Nephron (organoid): ENCODE measurements at regions not wholly inside any gene's neighbourhood (a gene's known extent, or its start where the extent isn't known, plus 50 kb on each side); places are given as distances from the start of the nearest gene placed in this dataset.

ENCODE experiments used
- H3K27ac Mint-ChIP-seq, 3 experiments: 2 replicates each; pipeline ENCODE4 v1.8.0; 2020; ENCODE audit warnings: mixed read lengths in 3 of 3, mild to moderate bottlenecking in 2 of 3, moderate library complexity in 1 of 3
- H3K27me3 Mint-ChIP-seq: 2 replicates; pipeline ENCODE4 v1.8.0; 2021; ENCODE audit warnings: low read depth, mild to moderate bottlenecking, moderate library complexity, mixed read lengths
- H3K36me3 Mint-ChIP-seq: 2 replicates; pipeline ENCODE4 v1.8.0; 2020; ENCODE audit warnings: low read depth, mixed read lengths
- H3K4me1 Mint-ChIP-seq: 2 replicates; pipeline ENCODE4 v1.8.0; 2020; ENCODE audit warnings: mixed read lengths
- H3K4me3 Mint-ChIP-seq, 3 experiments: 2 replicates each; pipeline ENCODE4 v1.8.0; 2020; ENCODE audit warnings: mild to moderate bottlenecking in 3 of 3, mixed read lengths in 3 of 3, moderate library complexity in 2 of 3
- H3K9me3 Mint-ChIP-seq: 2 replicates; pipeline ENCODE4 v1.8.0; 2020; ENCODE audit warnings: mixed read lengths
- CTCF ChIP-seq, 3 experiments: fragments of 200-600 bp; sonication (generic); IDR thresholded peaks; one replicate each; pipeline ENCODE4 v1.5.0; 2021; ENCODE audit warnings: antibody characterized with exemption in 3 of 3; ENCODE audit not compliant: unreplicated experiment in 3 of 3

DNA sequence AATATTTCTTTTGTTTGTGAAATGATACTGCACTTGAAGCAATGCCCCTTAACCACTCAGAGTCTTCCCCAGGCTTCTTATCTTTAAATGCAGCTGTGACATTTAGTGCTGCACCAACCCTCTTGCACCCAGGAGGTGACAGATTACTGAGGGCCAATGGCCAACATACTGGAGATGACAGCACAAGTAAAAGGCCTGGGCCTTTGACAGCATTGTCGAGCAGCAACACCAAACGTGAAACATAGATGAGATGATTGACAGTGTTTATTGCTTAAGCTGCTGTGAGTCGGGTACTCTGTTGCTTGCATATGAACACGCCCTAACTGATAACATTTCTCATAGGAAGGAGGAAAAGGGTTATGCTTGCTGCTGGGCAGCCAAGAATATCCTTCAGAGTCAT is 80.3 kb downstream of the THNSL2 start:
- TF ChIP-seq CTCF (IDR thresholded peaks at IDR 0.05; ENCODE audit: unreplicated experiment in 3 of 3) = no peak
- Mint-ChIP-seq H3K4me1 (no peaks in the 10 kb centered on the region), H3K9me3 (no peaks in the 10 kb centered on the region), H3K27me3 (peaks cover 11% of the 10 kb centered on the region), H3K4me3 (no peak overlapping the region), H3K27ac (no peak overlapping the region), H3K36me3 (no peaks in the 10 kb centered on the region)

- H3K27ac Mint-ChIP-seq = no peak overlapping the region
- no peaks in the 10 kb centered on the region for H3K36me3 Mint-ChIP-seq
- no peak for TF ChIP-seq CTCF (IDR thresholded peaks at IDR 0.05; ENCODE audit: unreplicated experiment in 3 of 3)
- H3K9me3 Mint-ChIP-seq = peaks cover 7% of the 10 kb centered on the region
- no peaks in the 10 kb centered on the region for H3K4me1 Mint-ChIP-seq
- H3K4me3 Mint-ChIP-seq = no peak overlapping the region
- H3K27me3 Mint-ChIP-seq = peaks cover 11% of the 10 kb centered on the region
These were observed 78.2 kb downstream of the THNSL2 start for GRCh38 chr2:88248280-88248828.

GRCh38 chr2:88247531-88247930 is 77.4 kb downstream of the THNSL2 start:
- Mint-ChIP-seq H3K4me1 (no peaks in the 10 kb centered on the region), H3K9me3 (peaks cover 13% of the 10 kb centered on the region), H3K36me3 (no peaks in the 10 kb centered on the region), H3K27me3 (peaks cover 11% of the 10 kb centered on the region), H3K27ac (no peak overlapping the region), H3K4me3 (no peak overlapping the region)
- no peak for TF ChIP-seq CTCF (IDR thresholded peaks at IDR 0.05; ENCODE audit: unreplicated experiment in 3 of 3)

GRCh38 chr2:88245109-88245508 is 75.0 kb downstream of the THNSL2 start:
- Mint-ChIP-seq H3K27ac (no peak overlapping the region), H3K4me3 (no peak overlapping the region), H3K36me3 (no peaks in the 10 kb centered on the region), H3K9me3 (peaks cover 16% of the 10 kb centered on the region), H3K4me1 (no peaks in the 10 kb centered on the region), H3K27me3 (no peaks in the 10 kb centered on the region)
- no peak for TF ChIP-seq CTCF (IDR thresholded peaks at IDR 0.05; ENCODE audit: unreplicated experiment in 3 of 3)

GRCh38 chr2:88239781-88240180 is 69.6 kb downstream of the THNSL2 start:
- Mint-ChIP-seq H3K4me1 (no peaks in the 10 kb centered on the region), H3K4me3 (no peak overlapping the region), H3K36me3 (no peaks in the 10 kb centered on the region), H3K27ac (no peak overlapping the region), H3K9me3 (peaks cover 20% of the 10 kb centered on the region), H3K27me3 (no peaks in the 10 kb centered on the region)
- TF ChIP-seq CTCF (IDR thresholded peaks at IDR 0.05; ENCODE audit: unreplicated experiment in 3 of 3) = no peak

- no peak overlapping the region for H3K27ac Mint-ChIP-seq
- no peaks in the 10 kb centered on the region for H3K27me3 Mint-ChIP-seq
- H3K9me3 Mint-ChIP-seq = peaks cover 6% of the 10 kb centered on the region
- TF ChIP-seq CTCF (IDR thresholded peaks at IDR 0.05; ENCODE audit: unreplicated experiment in 3 of 3) = no peak
- H3K4me3 Mint-ChIP-seq = no peak overlapping the region
- H3K36me3 Mint-ChIP-seq = no peaks in the 10 kb centered on the region
- no peaks in the 10 kb centered on the region for H3K4me1 Mint-ChIP-seq
These were observed 66.5 kb downstream of the THNSL2 start for GRCh38 chr2:88236666-88237065.
